LHCN-M2 (cell line): ENCODE measurements at regions not wholly inside any gene's neighbourhood (a gene's known extent, or its start where the extent isn't known, plus 50 kb on each side); places are given as distances from the start of the nearest gene placed in this dataset.
A peak's percentile ranks its signal among the peaks of the same experiment; 100 is the strongest.

Source experiments
- DNase-seq: peaks from one replicate; pipeline ENCODE4 v3.0.0-alpha.2; 2012; ENCODE audit warnings: low read depth

- DNase-seq: no peak
Measured at GRCh38 chr6:9614778-9615177, 800.1 kb downstream of the TFAP2A start.

DNA sequence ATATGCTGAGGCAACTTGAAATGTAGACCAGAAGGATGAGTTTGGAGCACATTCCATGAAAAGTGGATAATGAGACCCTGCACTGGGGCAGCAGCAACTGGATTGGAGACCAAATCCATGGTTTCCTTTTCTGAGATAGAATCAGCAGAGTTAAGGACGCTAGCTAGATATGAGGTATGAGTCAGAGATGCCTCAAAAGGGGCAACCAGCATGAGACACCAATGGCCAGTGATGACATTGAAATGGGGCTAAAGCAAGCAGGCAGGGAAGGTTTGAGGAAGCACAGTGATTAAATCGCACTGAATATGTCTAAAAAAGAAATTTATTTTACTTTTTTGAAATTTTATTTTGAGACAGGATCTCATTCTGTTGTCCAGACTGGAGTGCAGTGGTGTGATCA lies 802.4 kb downstream of the TFAP2A start:
- DNase-seq: peak; percentile 20

GRCh38 chr6:9610620-9611415 lies 804.1 kb downstream of the TFAP2A start:
- DNase-seq: no peak

DNA sequence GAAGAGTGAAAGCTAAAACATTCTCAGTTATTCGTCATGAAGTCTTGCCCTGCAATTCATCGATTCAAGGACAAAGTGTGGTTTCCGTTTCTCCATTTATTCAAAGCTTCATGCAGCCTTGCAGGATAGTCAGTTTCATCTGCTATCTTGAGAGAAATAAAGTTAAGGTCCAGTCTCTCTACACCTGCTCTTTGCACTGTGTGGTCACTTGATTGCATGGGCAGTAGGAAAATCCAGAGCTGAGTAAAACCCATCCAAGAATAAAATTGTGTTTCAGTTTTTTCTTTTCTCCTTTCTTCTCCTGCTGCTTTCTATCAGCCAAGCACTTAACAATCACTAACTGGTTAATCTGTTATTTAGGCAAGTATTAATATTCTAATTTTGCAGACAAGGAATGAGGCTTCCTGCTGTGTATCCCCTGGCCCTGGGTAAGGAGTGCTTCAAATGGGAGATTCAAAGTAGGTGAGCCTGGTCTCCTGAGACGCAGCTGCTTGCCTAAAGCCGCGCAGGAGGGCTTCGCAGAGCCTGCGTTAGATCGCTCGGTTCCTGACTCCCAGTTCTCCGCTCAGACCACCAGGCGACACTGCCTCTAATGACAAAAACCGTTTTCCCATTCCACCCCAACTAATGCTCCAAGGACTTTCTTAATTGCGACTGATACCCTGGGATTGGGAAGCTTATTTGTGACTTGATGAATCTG lies 808.3 kb downstream of the TFAP2A start:
- DNase-seq: no peak

DNA sequence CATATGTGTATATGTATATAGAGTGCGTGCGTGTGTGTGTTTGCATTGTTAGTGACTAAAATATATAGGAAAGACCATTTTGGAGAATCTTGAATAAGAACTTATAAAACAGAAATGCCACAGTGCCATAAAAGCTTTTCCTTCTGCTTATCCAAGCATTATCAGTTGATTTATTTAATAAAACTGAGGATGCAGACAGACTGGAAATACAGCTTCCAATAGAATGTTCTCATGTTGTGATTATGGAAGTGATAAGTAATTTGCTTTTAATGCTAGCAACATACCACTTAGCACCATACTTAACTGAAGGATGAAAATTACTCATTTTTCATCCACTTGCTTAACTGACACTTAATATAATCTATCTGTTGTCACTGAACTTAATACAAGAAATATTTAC lies 820.1 kb downstream of the TFAP2A start:
- DNase-seq: no peak

DNA sequence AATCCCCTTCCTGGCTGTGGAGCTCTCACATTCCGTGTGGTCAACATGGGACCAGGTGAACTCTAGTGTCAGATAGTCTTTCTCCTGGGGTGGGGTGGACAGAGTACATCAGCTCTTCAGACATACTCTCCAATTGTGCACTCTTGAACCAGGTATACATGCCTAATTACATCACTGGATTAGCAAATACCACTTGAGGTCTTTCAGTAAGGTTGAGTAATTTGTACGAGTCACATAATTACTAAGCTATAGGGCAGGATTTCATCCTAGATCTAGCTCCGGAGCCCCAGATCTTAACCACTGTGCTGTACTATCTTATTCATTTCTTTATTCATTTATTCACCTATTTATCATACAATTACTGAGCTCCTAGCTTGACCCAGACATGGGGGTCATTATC lies 821.3 kb downstream of the TFAP2A start:
- DNase-seq: no peak

DNA sequence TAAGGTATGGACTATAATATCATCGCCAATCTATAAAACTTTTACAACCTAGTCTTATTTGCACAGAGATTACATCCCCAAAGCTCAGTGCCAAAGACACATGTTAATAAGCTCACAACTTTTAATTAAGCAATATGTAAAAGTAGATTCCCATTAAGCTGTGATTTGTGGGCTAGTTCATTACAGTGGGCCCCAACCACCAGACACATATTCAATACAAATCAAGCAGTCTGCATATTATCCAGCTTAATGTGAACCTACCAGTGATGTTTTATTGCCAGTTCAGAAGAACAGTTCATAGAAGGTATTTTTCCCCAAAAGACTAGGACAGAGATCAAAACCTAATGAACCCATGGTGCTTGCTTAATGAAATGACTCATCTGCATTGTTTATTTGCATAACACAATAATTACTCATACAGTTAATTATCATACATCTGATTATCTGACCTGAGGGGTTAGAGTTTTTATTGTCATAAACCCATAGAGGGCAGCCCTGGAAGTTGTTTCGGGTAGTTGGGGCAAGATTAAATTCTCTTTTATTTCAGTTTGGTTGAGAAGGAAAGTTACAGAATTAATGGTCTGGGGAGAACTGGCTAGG lies 831.0 kb downstream of the TFAP2A start:
- DNase-seq: no peak

DNA sequence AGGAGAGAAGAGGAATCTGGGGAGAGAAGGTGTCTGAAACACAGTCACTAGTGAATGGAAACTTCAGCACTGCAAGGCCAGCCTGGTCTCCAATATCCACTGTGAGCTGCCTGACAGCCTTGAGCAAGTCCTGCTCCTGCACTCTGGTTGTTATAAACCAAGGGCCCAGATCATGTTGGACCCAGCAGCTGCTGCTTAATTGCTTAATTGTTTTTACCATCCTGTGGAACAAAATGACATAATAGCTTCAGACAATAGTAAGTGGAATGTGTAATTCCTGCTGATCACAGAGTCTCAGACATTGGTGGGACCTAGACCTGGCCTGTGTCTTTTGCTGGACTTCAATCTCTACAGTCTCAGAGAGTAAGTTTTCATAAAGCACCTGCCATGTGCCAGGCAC lies 833.7 kb downstream of the TFAP2A start:
- DNase-seq: no peak

GRCh38 chr6:9576521-9576920 lies 838.4 kb downstream of the TFAP2A start:
- DNase-seq: no peak

DNA sequence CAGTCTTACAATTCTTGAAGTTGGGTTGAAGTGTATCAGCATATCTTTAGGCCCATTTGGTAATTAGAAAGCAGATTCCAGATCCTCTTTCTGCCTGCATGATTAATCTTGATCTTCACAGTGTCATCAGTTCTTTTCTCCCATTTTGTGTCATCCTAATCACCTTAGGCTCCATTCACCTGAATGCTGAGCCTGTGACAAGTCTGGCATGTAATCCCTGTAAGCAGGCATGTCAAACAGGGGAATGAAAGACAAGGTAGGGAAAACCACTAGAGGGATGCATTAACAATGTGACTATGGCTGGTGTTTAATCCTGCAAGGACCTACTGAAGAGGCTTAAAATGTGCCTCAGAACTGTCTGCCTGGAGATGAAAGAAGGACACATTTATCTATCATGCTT lies 848.8 kb downstream of the TFAP2A start:
- no peak for DNase-seq

DNA sequence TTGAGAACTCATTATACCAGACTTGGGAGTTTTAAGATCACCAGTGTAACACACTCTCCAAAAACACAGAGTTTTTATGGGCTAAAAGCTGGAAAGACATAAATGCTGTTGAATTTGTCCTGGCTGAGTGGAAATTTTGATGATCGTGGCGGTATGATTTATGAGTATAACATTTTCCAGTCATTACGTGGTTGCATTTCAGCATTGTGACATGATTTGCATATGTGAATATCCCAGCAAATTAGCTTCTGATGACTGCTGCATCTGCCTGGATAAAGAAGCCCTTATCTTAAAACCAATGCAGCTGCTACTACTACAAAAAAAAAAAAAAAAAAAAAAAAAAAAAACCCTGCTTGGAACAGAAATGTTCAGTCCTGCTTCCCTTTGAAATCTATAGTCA lies 850.9 kb downstream of the TFAP2A start:
- DNase-seq: peak; percentile 5

- DNase-seq: no peak
Measured at GRCh38 chr6:9563568-9563967, 851.3 kb downstream of the TFAP2A start.

DNA sequence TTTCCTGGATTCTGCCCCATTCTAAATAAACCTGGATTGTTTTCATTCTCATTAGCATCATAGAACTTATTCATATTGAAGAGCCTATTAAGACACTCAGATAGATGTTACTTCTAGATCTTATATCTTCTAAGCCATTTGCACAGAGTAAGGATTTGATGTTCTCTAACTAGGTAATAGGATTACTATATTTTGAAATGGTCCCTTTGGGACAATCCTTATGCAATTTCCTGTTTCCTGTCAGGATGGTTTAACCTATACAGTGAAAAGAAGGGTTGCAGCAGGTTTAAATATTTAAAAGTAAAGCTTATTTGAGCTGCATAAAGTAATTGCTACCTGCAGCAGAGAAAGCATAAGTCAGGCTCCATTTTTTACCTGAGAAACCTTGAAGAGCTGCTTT lies 860.1 kb downstream of the TFAP2A start:
- no peak for DNase-seq

GRCh38 chr6:9554323-9554722 lies 860.6 kb downstream of the TFAP2A start:
- DNase-seq: no peak

DNA sequence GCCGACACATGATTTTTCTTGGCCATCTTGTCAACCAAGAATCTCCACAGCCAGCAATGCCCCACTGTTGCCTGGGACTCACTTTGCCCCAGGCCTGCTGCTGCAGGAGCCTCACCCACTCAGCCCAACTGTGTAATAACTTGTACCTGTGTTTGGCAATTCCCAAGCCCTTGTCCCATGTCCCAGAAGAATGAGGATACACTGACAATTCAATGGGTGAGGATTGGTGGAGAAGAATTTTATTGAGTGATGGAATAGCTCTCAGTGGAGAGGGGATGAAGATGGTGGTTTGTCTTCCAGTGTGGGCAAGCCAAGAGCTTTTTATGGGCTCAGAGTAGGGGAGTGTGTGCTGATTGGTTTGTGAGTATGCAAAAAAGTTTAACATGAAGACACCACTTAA lies 861.9 kb downstream of the TFAP2A start:
- DNase-seq: no peak

- DNase-seq: no peak
Measured at GRCh38 chr6:9543649-9544048, 871.2 kb downstream of the TFAP2A start.

- peak; percentile 67 for DNase-seq
Measured at GRCh38 chr6:9540534-9541126, 874.2 kb downstream of the TFAP2A start.

DNA sequence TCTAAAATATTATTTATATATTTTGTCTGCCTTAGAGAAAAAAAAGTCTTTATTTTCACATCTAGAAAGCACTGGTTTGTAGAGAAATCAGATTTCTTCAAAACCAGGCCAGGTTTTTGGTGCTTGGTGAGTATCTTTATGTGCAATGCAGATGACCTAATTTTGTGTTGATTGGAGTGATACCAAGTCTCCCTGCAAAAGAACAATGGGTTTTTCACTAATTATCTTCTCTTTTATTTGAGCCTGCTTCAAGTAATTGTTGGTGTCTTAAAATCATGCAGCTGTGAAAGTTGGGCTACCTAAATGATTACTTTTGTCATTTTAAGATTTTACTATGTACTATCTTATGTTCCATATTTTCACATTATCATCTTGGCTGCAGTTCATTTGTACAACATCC lies 874.7 kb downstream of the TFAP2A start:
- DNase-seq: no peak

- DNase-seq: no peak
Measured at GRCh38 chr6:9539231-9539755, 875.6 kb downstream of the TFAP2A start.

DNA sequence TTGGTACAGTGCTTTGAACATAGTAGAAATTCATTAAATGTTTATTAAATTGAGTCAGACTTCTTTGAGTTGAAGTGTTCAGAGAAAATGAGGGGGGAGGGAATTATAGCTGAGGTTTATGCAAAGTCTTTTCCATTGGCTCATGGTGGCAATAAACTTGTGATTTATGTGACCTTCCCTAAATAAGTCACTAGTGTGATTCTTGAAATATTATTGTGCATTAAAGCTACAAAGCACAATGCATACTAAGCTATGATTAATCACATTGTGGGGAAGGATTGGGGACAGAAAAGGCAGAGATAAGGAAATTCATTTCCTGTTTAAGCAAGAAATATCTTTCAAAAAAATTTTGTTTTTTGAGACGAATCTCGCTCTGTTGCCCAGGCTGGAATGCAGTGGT lies 877.5 kb downstream of the TFAP2A start:
- no peak for DNase-seq

DNA sequence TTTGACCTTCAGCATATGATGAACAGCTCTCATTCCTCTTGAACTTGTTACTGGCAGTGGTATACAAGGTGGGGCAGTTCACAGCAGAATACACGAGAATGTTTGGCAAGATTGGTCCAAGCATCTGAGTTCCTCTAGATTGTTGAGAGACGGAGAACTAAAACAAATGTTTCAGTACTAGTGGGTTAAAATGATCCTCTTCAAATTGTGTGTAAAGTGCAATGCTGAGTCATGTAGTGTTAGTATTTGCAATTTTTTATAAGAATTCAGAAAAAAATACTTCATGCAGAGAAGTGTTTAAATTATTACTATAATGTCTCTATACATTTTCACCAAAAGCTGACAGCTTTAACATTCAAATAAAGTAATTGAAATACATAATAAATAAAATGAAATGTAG lies 879.8 kb downstream of the TFAP2A start:
- DNase-seq: no peak
